ENCODE measurements at regions not wholly inside any gene's neighbourhood (a gene's known extent, or its start where the extent isn't known, plus 50 kb on each side); places are given as distances from the start of the nearest gene placed in this dataset.
"Not testable (repeated sequence)": the region's sequence is repeated elsewhere in the genome, so short reads cannot be mapped to it uniquely, and the experiment has no call there.

GRCh38 chr3:110494728-110495127 lies 576.9 kb upstream of the NECTIN3 start:
- no peak for DNase-seq

GRCh38 chr3:110495201-110495927 lies 576.3 kb upstream of the NECTIN3 start:
- no peak for DNase-seq

GRCh38 chr3:110504401-110504800 lies 567.2 kb upstream of the NECTIN3 start:
- no peak for DNase-seq

GRCh38 chr3:110504901-110505300 lies 566.7 kb upstream of the NECTIN3 start:
- DNase-seq, result no peak

GRCh38 chr3:110506890-110507289 lies 564.7 kb upstream of the NECTIN3 start:
- DNase-seq, result no peak

DNA sequence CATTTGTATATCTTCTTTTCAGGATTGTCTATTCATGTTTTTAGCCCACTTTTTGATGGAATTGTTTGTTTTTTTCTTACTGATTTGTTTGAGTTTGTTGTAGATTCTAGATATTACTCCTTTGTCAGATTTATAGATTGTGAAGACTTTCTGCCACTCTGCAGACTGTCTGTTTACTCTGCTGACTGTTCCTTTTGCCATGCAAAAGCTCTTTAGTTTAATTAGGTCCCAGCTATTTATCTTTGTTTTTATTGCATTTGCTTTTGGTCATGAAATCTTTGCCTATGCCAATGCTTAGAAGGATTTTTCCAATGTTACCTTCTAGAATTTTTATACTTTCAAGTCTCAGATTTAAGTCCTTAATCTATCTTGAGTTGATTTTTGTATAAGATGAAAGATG lies 564.0 kb upstream of the NECTIN3 start:
- not testable (repeated sequence) for DNase-seq

- no peak for DNase-seq
These were observed 558.7 kb upstream of the NECTIN3 start for GRCh38 chr3:110512961-110513360.

DNA sequence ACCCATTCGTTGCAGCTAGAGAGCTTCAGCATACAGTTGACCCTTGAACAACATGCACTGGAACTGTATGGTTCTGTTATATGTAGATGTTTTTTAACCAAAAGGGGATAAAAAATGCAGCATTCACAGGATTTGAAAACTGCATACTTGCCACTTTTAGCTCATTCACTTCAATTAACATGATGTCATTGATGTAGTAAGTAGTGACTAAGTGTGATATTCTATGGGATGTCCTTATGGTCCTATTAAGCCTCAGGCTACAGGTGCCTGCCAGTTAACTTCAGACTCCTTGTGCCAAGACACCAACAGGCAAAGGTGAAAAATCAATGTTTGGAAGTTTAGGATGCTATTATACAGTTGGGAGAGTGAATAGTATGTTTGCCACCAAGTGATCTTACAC lies 553.6 kb upstream of the NECTIN3 start:
- DNase-seq, result no peak

- no peak for DNase-seq
These were observed 552.5 kb upstream of the NECTIN3 start for GRCh38 chr3:110519071-110519470.

DNA sequence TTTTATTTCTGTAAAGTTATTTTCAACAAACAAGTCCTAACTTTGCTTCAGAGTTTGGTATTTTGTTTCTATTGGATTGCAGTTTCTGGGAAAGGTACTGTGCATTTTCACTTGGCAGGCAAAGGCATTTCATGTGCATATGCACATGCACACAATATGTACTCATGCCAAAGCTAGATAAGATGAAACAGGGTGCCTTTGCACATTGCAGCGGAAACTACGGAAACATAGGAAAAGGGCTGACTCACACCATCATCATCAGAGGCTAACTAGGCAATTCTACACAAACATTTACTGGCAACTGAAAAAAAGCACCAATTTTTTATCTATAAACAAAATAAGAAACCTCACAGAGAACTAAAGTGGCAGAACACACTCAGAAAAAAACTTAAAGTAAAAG lies 550.6 kb upstream of the NECTIN3 start:
- DNase-seq, result no peak

DNA sequence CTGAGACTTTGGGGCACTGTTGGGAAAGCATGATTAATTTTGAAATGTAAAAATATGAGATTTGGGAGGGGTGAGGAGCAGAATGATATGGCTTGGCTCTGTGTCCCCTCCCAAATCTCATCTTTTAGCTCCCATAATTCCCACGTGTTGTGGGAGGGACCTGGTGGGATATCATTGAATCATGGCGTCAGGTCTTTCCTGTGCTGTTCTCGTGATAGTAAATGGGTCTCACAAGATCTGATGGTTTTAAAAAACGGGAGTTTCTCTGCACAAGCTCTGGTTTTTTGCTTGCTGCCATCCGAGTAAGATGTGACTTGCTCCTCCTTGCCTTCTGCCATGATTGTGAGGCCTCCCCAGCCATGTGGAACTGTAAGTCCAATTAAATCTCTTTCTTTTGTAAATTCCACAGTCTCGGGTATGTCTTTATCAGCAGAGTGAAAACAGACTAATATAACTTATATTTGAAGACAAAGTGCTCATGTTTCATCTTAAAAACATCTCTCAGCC lies 546.0 kb upstream of the NECTIN3 start:
- DNase-seq, result not testable (repeated sequence)

- DNase-seq, result no peak
These were observed 544.6 kb upstream of the NECTIN3 start for GRCh38 chr3:110526777-110527727.

DNA sequence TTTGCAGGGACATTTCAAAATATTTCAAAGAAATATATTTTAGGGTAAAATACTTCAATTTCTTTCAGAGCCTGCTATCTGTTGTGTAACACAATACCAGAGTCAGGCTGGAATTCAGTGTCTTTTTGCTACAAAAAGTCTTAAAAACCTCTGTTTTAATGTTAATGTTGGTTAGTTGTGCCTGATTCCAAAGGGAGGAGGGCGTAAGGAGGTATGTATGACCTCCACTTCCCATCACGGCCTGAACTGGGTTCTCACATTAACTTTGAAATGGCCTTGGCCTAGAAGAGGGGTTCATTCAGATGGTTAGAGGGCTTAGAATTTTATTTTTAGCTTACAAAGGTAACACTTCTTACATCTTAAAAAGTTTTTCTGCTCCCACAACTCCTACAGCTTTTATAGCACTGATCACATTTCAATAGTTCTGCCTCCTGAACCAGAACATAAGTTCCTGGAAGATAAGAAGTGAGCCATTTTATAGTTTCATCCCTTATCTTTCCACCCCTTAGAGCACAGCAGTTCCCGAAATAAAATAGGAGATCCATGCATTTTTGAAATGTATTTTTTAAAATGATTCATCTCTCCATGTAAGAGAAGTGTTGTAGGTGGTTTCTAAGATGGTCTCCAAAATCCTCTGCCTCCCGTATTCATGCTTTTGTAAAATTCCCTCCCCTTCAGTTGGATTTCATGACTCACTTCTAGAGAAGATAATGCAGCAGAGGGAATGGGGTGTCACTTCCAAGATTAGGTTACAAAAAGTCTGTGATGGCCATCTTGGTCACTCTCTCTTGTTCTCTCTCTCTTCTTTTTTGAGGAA lies 543.1 kb upstream of the NECTIN3 start:
- DNase-seq, result no peak

DNA sequence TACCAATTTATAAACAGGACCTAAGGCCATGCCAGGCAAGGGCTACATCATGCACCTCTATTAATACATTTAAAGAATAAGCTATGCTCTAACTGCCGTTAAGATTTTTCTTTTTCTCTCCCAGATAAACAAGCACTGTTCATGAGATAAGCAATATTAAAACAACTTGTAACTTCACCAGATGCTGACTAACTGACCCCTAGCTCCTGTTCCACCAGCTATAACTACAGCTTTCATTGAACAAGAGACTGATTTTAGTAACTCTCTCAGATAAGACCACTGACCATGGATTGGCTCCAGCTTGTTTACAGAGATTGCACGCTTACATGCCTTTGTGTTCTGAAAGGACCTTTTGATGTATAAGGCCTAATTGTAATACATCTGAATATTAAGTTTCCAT lies 540.7 kb upstream of the NECTIN3 start:
- no peak for DNase-seq

DNA sequence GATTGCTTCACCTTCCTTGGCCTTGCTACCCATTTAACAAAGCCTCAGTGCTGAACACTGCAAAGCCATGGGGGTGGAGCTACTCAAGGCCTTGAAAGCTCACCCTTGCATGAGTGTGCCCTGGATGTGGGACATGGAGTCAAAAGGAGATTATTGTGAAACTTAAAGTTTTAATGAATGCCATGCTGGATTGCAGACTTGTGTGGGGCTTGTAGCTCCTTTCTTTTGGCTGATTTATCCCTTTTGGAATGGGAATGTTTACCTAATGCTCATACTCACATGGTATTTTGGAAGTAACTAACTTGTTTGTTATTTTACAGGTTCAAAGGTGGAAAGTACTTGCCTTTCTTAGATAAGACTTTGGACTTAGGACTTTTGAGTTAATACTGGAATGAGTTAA lies 538.5 kb upstream of the NECTIN3 start:
- no peak for DNase-seq

GRCh38 chr3:110542552-110543150 lies 529.0 kb upstream of the NECTIN3 start:
- DNase-seq, result no peak

GRCh38 chr3:110544730-110545129 lies 526.9 kb upstream of the NECTIN3 start:
- no peak for DNase-seq

- DNase-seq, result no peak
These were observed 521.1 kb upstream of the NECTIN3 start for GRCh38 chr3:110550511-110550910.

- no peak for DNase-seq
These were observed 509.0 kb upstream of the NECTIN3 start for GRCh38 chr3:110562621-110563020.

- DNase-seq, result no peak
These were observed 506.9 kb upstream of the NECTIN3 start for GRCh38 chr3:110564674-110565073.

GRCh38 chr3:110567029-110567428 lies 504.6 kb upstream of the NECTIN3 start:
- no peak for DNase-seq

- DNase-seq, result peak; percentile 44
These were observed 503.4 kb upstream of the NECTIN3 start for GRCh38 chr3:110568246-110568645.

GRCh38 chr3:110569073-110569472 lies 502.5 kb upstream of the NECTIN3 start:
- DNase-seq, result no peak

All from activated CD4-positive, alpha-beta T cell treated with anti-CD3 and anti-CD28 coated beads, Interleukin-10, Interleukin-2, amounts not matched to agents 100 ng/mL and 50 ng/mL, durations not matched to agents 16 hours and 8 hours (primary cell).